PFSK-1 (cell line): ENCODE measurements at regions not wholly inside any gene's neighbourhood (a gene's known extent, or its start where the extent isn't known, plus 50 kb on each side); places are given as distances from the start of the nearest gene placed in this dataset.

Experiments used
- FOXP2 ChIP-seq: optimal IDR thresholded peaks from 2 replicates; pipeline ENCODE3; 2011; ENCODE audit warnings: borderline replicate concordance, control low read depth, inconsistent platforms; ENCODE audit not compliant: insufficient read depth; ENCODE audit errors: extremely low read length, extremely low read depth
- POLR2AphosphoS5 ChIP-seq: IDR thresholded peaks from 2 replicates; pipeline ENCODE4 v1.6.1; 2012; ENCODE audit warnings: low read depth, mild to moderate bottlenecking, control low read depth, low read length, moderate library complexity
- SIN3A ChIP-seq: IDR thresholded peaks from 2 replicates; pipeline ENCODE4 v1.6.1; 2012; ENCODE audit warnings: mild to moderate bottlenecking, low read length, moderate library complexity, borderline replicate concordance; ENCODE audit not compliant: insufficient read depth
- TAF1 ChIP-seq: IDR thresholded peaks from 2 replicates; pipeline ENCODE4 v1.6.1; 2012; ENCODE audit warnings: low read length, control low read depth, borderline replicate concordance; ENCODE audit not compliant: insufficient read depth
- TF ChIP-seq, protein P1 (sequence below), 2 experiments: IDR thresholded peaks; 2 replicates each; pipeline versions ENCODE4 v1.6.1 to v1.8.0; 2011 to 2012; ENCODE audit warnings: low read depth in 2 of 2, low read length in 2 of 2, control low read depth in 1 of 2, inconsistent platforms in 1 of 2, mild to moderate bottlenecking in 1 of 2, moderate library complexity in 1 of 2; ENCODE audit not compliant: insufficient read depth in 1 of 2

DNA sequence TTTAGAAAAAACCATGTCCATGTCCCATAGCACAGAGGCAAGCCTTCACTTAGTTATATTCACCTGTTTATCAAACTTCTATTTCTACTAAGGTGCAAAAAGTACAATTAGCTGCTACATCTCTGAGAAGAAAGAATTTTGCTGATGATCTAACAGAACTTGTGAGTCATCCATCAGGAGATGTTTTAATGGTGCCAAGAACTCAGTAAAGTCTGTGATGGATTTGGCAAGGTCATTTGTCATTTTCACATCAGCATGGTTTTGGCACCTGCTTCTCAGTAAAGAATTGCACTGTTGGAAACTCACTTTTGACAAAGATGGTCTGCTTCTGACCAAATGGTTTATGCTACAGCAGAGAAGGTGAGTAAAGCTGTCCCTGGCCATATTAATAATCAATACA lies 195.7 kb upstream of the TMEFF2 start:
- TF ChIP-seq FOXP2 = no peak
- TF ChIP-seq, protein P1, sequence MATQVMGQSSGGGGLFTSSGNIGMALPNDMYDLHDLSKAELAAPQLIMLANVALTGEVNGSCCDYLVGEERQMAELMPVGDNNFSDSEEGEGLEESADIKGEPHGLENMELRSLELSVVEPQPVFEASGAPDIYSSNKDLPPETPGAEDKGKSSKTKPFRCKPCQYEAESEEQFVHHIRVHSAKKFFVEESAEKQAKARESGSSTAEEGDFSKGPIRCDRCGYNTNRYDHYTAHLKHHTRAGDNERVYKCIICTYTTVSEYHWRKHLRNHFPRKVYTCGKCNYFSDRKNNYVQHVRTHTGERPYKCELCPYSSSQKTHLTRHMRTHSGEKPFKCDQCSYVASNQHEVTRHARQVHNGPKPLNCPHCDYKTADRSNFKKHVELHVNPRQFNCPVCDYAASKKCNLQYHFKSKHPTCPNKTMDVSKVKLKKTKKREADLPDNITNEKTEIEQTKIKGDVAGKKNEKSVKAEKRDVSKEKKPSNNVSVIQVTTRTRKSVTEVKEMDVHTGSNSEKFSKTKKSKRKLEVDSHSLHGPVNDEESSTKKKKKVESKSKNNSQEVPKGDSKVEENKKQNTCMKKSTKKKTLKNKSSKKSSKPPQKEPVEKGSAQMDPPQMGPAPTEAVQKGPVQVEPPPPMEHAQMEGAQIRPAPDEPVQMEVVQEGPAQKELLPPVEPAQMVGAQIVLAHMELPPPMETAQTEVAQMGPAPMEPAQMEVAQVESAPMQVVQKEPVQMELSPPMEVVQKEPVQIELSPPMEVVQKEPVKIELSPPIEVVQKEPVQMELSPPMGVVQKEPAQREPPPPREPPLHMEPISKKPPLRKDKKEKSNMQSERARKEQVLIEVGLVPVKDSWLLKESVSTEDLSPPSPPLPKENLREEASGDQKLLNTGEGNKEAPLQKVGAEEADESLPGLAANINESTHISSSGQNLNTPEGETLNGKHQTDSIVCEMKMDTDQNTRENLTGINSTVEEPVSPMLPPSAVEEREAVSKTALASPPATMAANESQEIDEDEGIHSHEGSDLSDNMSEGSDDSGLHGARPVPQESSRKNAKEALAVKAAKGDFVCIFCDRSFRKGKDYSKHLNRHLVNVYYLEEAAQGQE (IDR thresholded peaks at IDR 0.05; ENCODE audit: insufficient read depth in 1 of 2, low read depth in 2 of 2, low read length in 2 of 2) = no peak
- TF ChIP-seq TAF1 = no peak
- TF ChIP-seq POLR2AphosphoS5 = no peak
- no peak for TF ChIP-seq SIN3A

GRCh38 chr2:192381082-192381481 lies 186.3 kb upstream of the TMEFF2 start:
- TF ChIP-seq TAF1 = no peak
- TF ChIP-seq, protein P1 (IDR thresholded peaks at IDR 0.05; ENCODE audit: insufficient read depth in 1 of 2, low read depth in 2 of 2, low read length in 2 of 2) = no peak
- no peak for TF ChIP-seq SIN3A
- TF ChIP-seq POLR2AphosphoS5 = no peak
- no peak for TF ChIP-seq FOXP2

GRCh38 chr2:192379736-192380135 lies 185.0 kb upstream of the TMEFF2 start:
- TF ChIP-seq SIN3A = no peak

- TF ChIP-seq TAF1 = no peak
- no peak for TF ChIP-seq POLR2AphosphoS5
- TF ChIP-seq SIN3A = no peak
These were observed 182.4 kb upstream of the TMEFF2 start for GRCh38 chr2:192377173-192377572.

DNA sequence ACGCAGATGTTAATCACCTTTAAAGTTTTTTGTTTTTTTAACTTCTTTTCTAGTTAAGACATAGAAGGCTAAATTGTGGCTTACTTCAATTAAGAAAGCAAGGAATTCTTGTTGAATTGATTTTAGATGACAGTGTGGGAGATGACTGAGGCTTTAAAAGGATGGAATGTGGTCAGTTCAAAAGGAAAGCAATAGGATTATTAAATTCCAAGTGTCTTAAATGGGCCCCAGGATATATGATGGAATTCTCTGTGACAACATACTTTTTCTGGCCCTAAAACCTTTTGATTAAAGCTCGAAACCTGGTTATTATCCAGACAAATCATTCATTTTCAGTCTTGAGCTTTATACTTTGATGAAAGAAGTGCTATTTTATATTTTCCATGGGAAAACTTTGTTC lies 179.0 kb upstream of the TMEFF2 start:
- TF ChIP-seq POLR2AphosphoS5 (no peak), TAF1 (no peak), FOXP2 (no peak), SIN3A (no peak)
- TF ChIP-seq, protein P1 (IDR thresholded peaks at IDR 0.05; ENCODE audit: insufficient read depth in 1 of 2, low read depth in 2 of 2, low read length in 2 of 2) = no peak

GRCh38 chr2:192373221-192373620 lies 178.5 kb upstream of the TMEFF2 start:
- TF ChIP-seq TAF1 (no peak), POLR2AphosphoS5 (no peak), FOXP2 (no peak), SIN3A (no peak)
- TF ChIP-seq, protein P1 (IDR thresholded peaks at IDR 0.05; ENCODE audit: insufficient read depth in 1 of 2, low read depth in 2 of 2, low read length in 2 of 2) = no peak
